OCI-LY1 (cell line): ENCODE measurements at regions not wholly inside any gene's neighbourhood (a gene's known extent, or its start where the extent isn't known, plus 50 kb on each side); places are given as distances from the start of the nearest gene placed in this dataset.

ENCODE experiments used
- CTCF ChIP-seq: fragments of 200-600 bp; sonication (generic), shearing (Covaris generic); IDR thresholded peaks from 2 replicates; pipeline ENCODE4 v1.5.1; 2017; ENCODE audit warnings: mild to moderate bottlenecking, antibody characterized with exemption, low read length, moderate library complexity, mixed read lengths
- EZH2 ChIP-seq: fragments of 200-600 bp; sonication (generic), shearing (Covaris generic); IDR thresholded peaks from 2 replicates; pipeline ENCODE4 v1.8.0; 2017; ENCODE audit warnings: borderline replicate concordance, mixed run types, mild to moderate bottlenecking, antibody characterized with exemption, low read length, moderate library complexity, mixed read lengths

- no peak for TF ChIP-seq CTCF
- no peak for TF ChIP-seq EZH2
Observed at GRCh38 chr13:39111145-39111544, 72.9 kb downstream of the NHLRC3 start.
